ENCODE measurements at regions not wholly inside any gene's neighbourhood (a gene's known extent, or its start where the extent isn't known, plus 50 kb on each side); places are given as distances from the start of the nearest gene placed in this dataset.

- no peaks in the 10 kb centered on the region for H3K9me1 ChIP-seq (ENCODE audit: insufficient read depth, low read length)
- in situ Hi-C loops (cut with MboI; ENCODE audit: low sequenced_read_pairs), result no loop called here
- WGBS, 2 experiments (ENCODE audit: extremely low coverage in 2 of 2, insufficient read length in 1 of 2), result no CpG with 5 or more reads among the region's 2 CpGs
Measured at GRCh38 chr5:35281613-35282012, 51.3 kb upstream of the PRLR start.

More at GRCh38 chr5:35281613-35282012, 51.3 kb upstream of the PRLR start:
- H2BK20ac ChIP-seq (ENCODE audit: low read depth, low read length), result no peak overlapping the region
- DNase-seq, result no peak
- H3K79me1 ChIP-seq (ENCODE audit: low read depth in 1 of 2, low read length in 2 of 2), result no peaks in the 10 kb centered on the region
- no peak overlapping the region for H2BK15ac ChIP-seq (ENCODE audit: low read depth, low read length)
- H2AK9ac ChIP-seq (replicated peaks; ENCODE audit: low read depth, low read length, poor library complexity), result no peak overlapping the region
- no peak overlapping the region for H3K9ac ChIP-seq (ENCODE audit: low read depth, low read length)
- no peak for ATAC-seq (ENCODE audit: low read depth)
- no peak overlapping the region for H2AK5ac ChIP-seq (ENCODE audit: low read depth, low read length)
- H3K56ac ChIP-seq (ENCODE audit: extremely low read depth, insufficient read depth, low read length), result no peak overlapping the region
- no peaks in the 10 kb centered on the region for H3K27me3 ChIP-seq (ENCODE audit: control insufficient read depth, insufficient read depth, low read length)
- H3K23ac ChIP-seq (ENCODE audit: low read depth, low read length), result no peak overlapping the region
- no peak overlapping the region for H4K91ac ChIP-seq (ENCODE audit: insufficient read depth, low read depth, low read length)
- intact Hi-C loops (cut with micrococcal nuclease) (no loop called here), dilution Hi-C loops (cut with HindIII; ENCODE audit: low sequenced_read_pairs, unreplicated experiment) (no loop called here)
- H2BK120ac ChIP-seq (ENCODE audit: low read depth, low read length), result no peak overlapping the region
- H3K4me2 ChIP-seq (ENCODE audit: low read depth, low read length), result no peak overlapping the region
- no peaks in the 10 kb centered on the region for H3K9me3 ChIP-seq (ENCODE audit: control insufficient read depth, insufficient read depth, low read length)
- no peaks in the 10 kb centered on the region for H4K20me1 ChIP-seq (ENCODE audit: insufficient read depth, low read length)
- no peaks in the 10 kb centered on the region for H3K4me1 ChIP-seq (ENCODE audit: control insufficient read depth, insufficient read depth, low read length)
- no TSS peak for BruUV-seq (replicated peaks)
- H2AFZ ChIP-seq (replicated peaks; ENCODE audit: low read length, poor library complexity), result no peak overlapping the region
- TF ChIP-seq MAZ (IDR thresholded peaks at IDR 0.05; ENCODE audit: borderline replicate concordance, low read depth, low read length), result no peak
- TF ChIP-seq MXI1 (IDR thresholded peaks at IDR 0.05; ENCODE audit: borderline replicate concordance, low read depth, low read length), result no peak
- TF ChIP-seq ELK1 (IDR thresholded peaks at IDR 0.05; ENCODE audit: borderline replicate concordance, low read depth, low read length), result no peak
- TF ChIP-seq BHLHE40 (IDR thresholded peaks at IDR 0.05; ENCODE audit: low read depth, low read length), result no peak
- TF ChIP-seq USF2 (IDR thresholded peaks at IDR 0.05; ENCODE audit: low read depth, low read length), result no peak
- no peak for TF ChIP-seq MAFK (IDR thresholded peaks at IDR 0.05; ENCODE audit: low read depth, low read length)
- no peak for TF ChIP-seq SMC3 (IDR thresholded peaks at IDR 0.05; ENCODE audit: low read depth, low read length)
- no peak for TF ChIP-seq RFX5 (IDR thresholded peaks at IDR 0.05; ENCODE audit: low read depth, low read length)
- no peak for TF ChIP-seq CHD1 (IDR thresholded peaks at IDR 0.05; ENCODE audit: low read depth, low read length)
- no peak for TF ChIP-seq NFE2L2 (IDR thresholded peaks at IDR 0.05; ENCODE audit: low read depth, low read length)
- no peak for TF ChIP-seq FOS (IDR thresholded peaks at IDR 0.05; ENCODE audit: low read depth, low read length)
- no peak for TF ChIP-seq CTCF (conservative IDR thresholded peaks at IDR 0.05; ENCODE audit: low read depth, low read length)
- TF ChIP-seq CEBPB (IDR thresholded peaks at IDR 0.05; ENCODE audit: low read depth, low read length), result no peak
- TF ChIP-seq RAD21 (IDR thresholded peaks at IDR 0.05; ENCODE audit: low read length), result no peak
- no peak for TF ChIP-seq RCOR1 (IDR thresholded peaks at IDR 0.05; ENCODE audit: insufficient replicate concordance, low read length)
- no peak for TF ChIP-seq POLR2A (IDR thresholded peaks at IDR 0.05; ENCODE audit: low read depth, low read length)
- no peak overlapping the region for H3K4ac ChIP-seq (ENCODE audit: low read depth, low read length)
- no peak overlapping the region for H3K18ac ChIP-seq (ENCODE audit: low read depth, low read length)
- no peak overlapping the region for H2BK5ac ChIP-seq (ENCODE audit: low read depth, low read length, poor library complexity, severe bottlenecking)
- no peak overlapping the region for H3K27ac ChIP-seq (ENCODE audit: insufficient read depth, low read length)
- H3K4me3 ChIP-seq (ENCODE audit: insufficient read depth, low read depth, low read length), result no peak overlapping the region
- CTCF ChIA-PET, result no interaction called here
- H3K14ac ChIP-seq (replicated peaks; ENCODE audit: low read depth, low read length), result no peak overlapping the region
- H4K8ac ChIP-seq (ENCODE audit: low read depth in 2 of 2, low read length in 2 of 2), result no peak overlapping the region
- no peak overlapping the region for H4K5ac ChIP-seq (ENCODE audit: low read depth, low read length)
- no peaks in the 10 kb centered on the region for H3K36me3 ChIP-seq (ENCODE audit: control insufficient read depth, insufficient read depth, low read length)
- POLR2A ChIA-PET (ENCODE audit: unreplicated experiment), result no interaction called here

Data from IMR-90 (cell line).